Activated naive CD8-positive, alpha-beta T cell treated with anti-CD3 and anti-CD28 coated beads, Interleukin-2, amount 10 ng/mL, durations not matched to agents 7 days and 5 days (primary cell): ENCODE measurements at regions not wholly inside any gene's neighbourhood (a gene's known extent, or its start where the extent isn't known, plus 50 kb on each side); places are given as distances from the start of the nearest gene placed in this dataset.

Experiments used
- ATAC-seq: fragments of 150-1000 bp; cut with Tn5 transposase; one replicate; pipeline ENCODE4 v1.10.0; 2021; ENCODE audit warnings: low read depth, moderate library complexity
- POLR2A ChIA-PET: fragments of 350-600 bp; sonication (Branson Sonifier 250); formaldehyde crosslinking; loops from one replicate; lab custom pipeline; 2021; ENCODE audit warnings: antibody characterized with exemption; lab: Charles Lee
- DNase-seq: peaks from one replicate; pipeline ENCODE4 v3.0.0; 2021
- H3K27ac Mint-ChIP-seq: one replicate; pipeline ENCODE4 v1.8.0; 2022; ENCODE audit warnings: mild to moderate bottlenecking, mixed read lengths
- H3K27me3 Mint-ChIP-seq: one replicate; pipeline ENCODE4 v1.8.0; 2022; ENCODE audit warnings: mild to moderate bottlenecking, moderate library complexity, mixed read lengths
- H3K36me3 Mint-ChIP-seq: one replicate; pipeline ENCODE4 v1.8.0; 2021; ENCODE audit warnings: mild to moderate bottlenecking, mixed read lengths
- H3K4me1 Mint-ChIP-seq: one replicate; pipeline ENCODE4 v1.8.0; 2021; ENCODE audit warnings: mixed read lengths
- H3K4me3 Mint-ChIP-seq: one replicate; pipeline ENCODE4 v1.8.0; 2022; ENCODE audit warnings: mild to moderate bottlenecking, moderate library complexity, mixed read lengths
- H3K9me3 Mint-ChIP-seq: one replicate; pipeline ENCODE4 v1.8.0; 2021; ENCODE audit warnings: mixed read lengths

- Mint-ChIP-seq H3K9me3 (peaks cover 8% of the 10 kb centered on the region), H3K27ac (no peak overlapping the region), H3K4me1 (no peaks in the 10 kb centered on the region), H3K36me3 (no peaks in the 10 kb centered on the region), H3K27me3 (peaks cover 3% of the 10 kb centered on the region), H3K4me3 (no peak overlapping the region)
- DNase-seq (no peak), ATAC-seq (no peak)
- POLR2A ChIA-PET: interaction anchor here (0.7 kb wide), 1 partner anchor 324 kb away, joined by 7 read pairs; no protein-coding TSS in a partner anchor
These were observed 66.5 kb upstream of the EEPD1 start for GRCh38 chr7:36086571-36086970.

- H3K4me3 Mint-ChIP-seq: no peak overlapping the region
- no peak for ATAC-seq
- H3K27ac Mint-ChIP-seq: no peak overlapping the region
- no peaks in the 10 kb centered on the region for H3K27me3 Mint-ChIP-seq
- H3K4me1 Mint-ChIP-seq: no peaks in the 10 kb centered on the region
- POLR2A ChIA-PET: no interaction called here
- peaks cover 8% of the 10 kb centered on the region for H3K9me3 Mint-ChIP-seq
- no peak for DNase-seq
- no peaks in the 10 kb centered on the region for H3K36me3 Mint-ChIP-seq
These were observed 64.5 kb upstream of the EEPD1 start for GRCh38 chr7:36088553-36088952.

DNA sequence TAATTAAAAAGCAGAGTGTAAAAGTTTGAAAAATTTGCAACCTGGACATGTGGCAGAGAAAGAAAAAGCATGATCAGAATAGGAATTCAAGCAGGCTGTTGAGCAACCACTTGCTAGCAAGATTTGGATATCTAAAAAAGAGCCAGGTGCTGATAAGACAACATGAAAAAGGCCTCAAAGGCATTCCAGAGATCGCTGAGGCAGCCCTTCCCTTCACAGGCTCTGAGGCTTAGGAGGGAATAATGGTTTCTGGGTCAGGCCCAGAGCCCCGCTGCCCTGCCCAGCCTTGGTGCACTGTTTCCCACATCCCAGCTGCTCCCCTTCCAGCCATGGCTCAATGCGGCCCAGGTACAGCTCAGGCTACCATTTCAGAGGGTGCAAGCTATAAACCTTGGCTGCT lies 64.1 kb upstream of the EEPD1 start:
- Mint-ChIP-seq H3K9me3 (peaks cover 8% of the 10 kb centered on the region), H3K27me3 (no peaks in the 10 kb centered on the region), H3K4me1 (no peaks in the 10 kb centered on the region), H3K4me3 (no peak overlapping the region), H3K27ac (no peak overlapping the region), H3K36me3 (no peaks in the 10 kb centered on the region)
- no peak for ATAC-seq
- no peak for DNase-seq
- POLR2A ChIA-PET: no interaction called here

DNA sequence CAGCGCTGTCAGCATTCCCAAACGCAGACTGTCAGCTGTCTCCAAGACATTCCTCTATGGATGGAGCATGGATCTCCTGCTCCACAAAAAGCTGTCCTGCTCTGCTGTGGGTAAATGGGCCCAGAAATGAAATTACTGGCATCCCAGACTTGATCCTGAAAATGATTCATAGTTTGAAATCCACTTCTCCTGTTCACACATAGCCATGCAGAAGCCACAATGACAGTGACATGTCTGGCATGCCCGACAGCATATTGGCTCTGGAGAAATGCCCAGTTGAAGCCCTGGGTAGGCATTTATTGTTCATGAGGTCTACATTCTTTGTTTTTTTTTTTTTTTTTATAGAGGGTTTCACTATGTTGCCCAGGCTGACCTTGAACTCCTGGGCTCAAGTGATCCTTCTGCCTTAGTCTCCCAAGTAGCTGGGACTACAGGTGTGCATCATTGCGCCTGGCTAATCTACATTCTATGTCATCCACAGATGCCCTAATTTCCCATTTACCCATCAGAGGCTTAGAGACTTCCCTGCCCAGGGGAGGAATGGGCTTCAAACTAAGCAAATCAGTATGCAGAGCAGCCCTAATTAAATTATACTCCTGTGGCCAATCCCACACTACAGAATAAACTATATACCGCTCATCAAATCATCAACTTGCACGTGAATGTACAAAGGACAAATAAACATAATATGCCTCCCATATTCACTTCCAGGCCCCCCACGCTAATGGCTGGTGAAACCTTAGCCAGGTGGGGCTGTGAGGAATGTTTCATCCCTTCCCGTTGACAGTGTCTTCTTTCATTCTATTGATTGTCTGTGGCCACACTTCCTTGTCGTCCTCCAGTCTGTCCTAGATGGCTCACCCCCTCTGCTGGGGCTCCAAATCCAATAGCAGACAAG lies 61.8 kb upstream of the EEPD1 start:
- Mint-ChIP-seq H3K9me3 (peaks cover 8% of the 10 kb centered on the region), H3K4me1 (no peaks in the 10 kb centered on the region), H3K36me3 (no peaks in the 10 kb centered on the region), H3K27ac (no peak overlapping the region), H3K27me3 (no peaks in the 10 kb centered on the region), H3K4me3 (no peak overlapping the region)
- DNase-seq (no peak), ATAC-seq (no peak)
- POLR2A ChIA-PET: no interaction called here

DNA sequence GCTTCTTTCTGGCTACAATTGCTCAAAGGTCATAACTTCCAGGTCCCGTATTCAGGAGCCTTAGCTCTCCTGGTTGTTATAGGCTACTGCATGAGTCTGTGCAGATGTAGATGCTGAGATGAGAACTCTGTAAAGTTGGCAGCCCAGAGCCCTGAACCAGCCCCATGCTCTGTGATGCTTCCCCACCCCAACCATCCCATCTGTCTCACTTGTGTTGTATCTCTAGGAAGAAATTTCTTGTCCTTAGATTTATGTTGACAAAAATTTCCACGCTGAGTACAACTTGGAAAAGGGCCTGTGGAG lies 61.2 kb upstream of the EEPD1 start:
- ATAC-seq (no peak), DNase-seq (no peak)
- Mint-ChIP-seq H3K27me3 (no peaks in the 10 kb centered on the region), H3K4me3 (no peak overlapping the region), H3K27ac (no peak overlapping the region), H3K36me3 (no peaks in the 10 kb centered on the region), H3K9me3 (peaks cover 8% of the 10 kb centered on the region), H3K4me1 (no peaks in the 10 kb centered on the region)
- POLR2A ChIA-PET: no interaction called here

GRCh38 chr7:36092221-36092771 lies 60.8 kb upstream of the EEPD1 start:
- H3K27ac Mint-ChIP-seq: no peak overlapping the region
- H3K27me3 Mint-ChIP-seq: no peaks in the 10 kb centered on the region
- peaks cover 8% of the 10 kb centered on the region for H3K9me3 Mint-ChIP-seq
- ATAC-seq: no peak
- POLR2A ChIA-PET: no interaction called here
- no peak overlapping the region for H3K4me3 Mint-ChIP-seq
- DNase-seq: no peak
- H3K4me1 Mint-ChIP-seq: no peaks in the 10 kb centered on the region
- no peaks in the 10 kb centered on the region for H3K36me3 Mint-ChIP-seq

- no peaks in the 10 kb centered on the region for H3K27me3 Mint-ChIP-seq
- DNase-seq (no peak), ATAC-seq (no peak)
- no peak overlapping the region for H3K27ac Mint-ChIP-seq
- H3K4me3 Mint-ChIP-seq: no peak overlapping the region
- no peaks in the 10 kb centered on the region for H3K36me3 Mint-ChIP-seq
- no peaks in the 10 kb centered on the region for H3K4me1 Mint-ChIP-seq
- H3K9me3 Mint-ChIP-seq: peaks cover 5% of the 10 kb centered on the region
- POLR2A ChIA-PET: no interaction called here
These were observed 56.5 kb upstream of the EEPD1 start for GRCh38 chr7:36096460-36097095.

GRCh38 chr7:36098096-36098495 lies 55.0 kb upstream of the EEPD1 start:
- no peaks in the 10 kb centered on the region for H3K4me1 Mint-ChIP-seq

DNA sequence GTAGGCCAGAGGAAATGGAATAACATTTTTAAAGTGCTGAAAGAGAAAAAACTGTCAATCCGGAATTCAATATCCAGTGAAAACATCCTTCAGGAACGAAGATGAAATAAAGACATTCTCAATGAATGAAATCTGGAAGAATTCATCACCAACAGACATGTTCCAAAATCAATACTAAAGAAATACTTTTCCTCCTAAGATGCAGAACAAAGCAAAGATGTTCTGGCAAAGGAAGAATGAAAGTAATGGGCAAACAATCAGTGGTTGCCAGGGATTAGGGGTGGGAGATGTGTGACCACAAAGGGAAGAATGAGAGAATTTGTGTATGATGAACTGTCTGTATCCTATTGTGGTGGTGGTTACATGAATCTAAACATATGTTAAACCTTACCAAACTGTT lies 52.8 kb upstream of the EEPD1 start:
- POLR2A ChIA-PET: no interaction called here
- ATAC-seq (no peak), DNase-seq (no peak)
- Mint-ChIP-seq H3K27me3 (peaks cover 2% of the 10 kb centered on the region), H3K36me3 (no peaks in the 10 kb centered on the region), H3K4me3 (no peak overlapping the region), H3K9me3 (peaks cover 5% of the 10 kb centered on the region), H3K27ac (no peak overlapping the region), H3K4me1 (no peaks in the 10 kb centered on the region)

More at GRCh38 chr7:36098096-36098495, 55.0 kb upstream of the EEPD1 start:
- POLR2A ChIA-PET: no interaction called here
- no peaks in the 10 kb centered on the region for H3K36me3 Mint-ChIP-seq
- no peak overlapping the region for H3K4me3 Mint-ChIP-seq
- peaks cover 5% of the 10 kb centered on the region for H3K9me3 Mint-ChIP-seq
- peaks cover 2% of the 10 kb centered on the region for H3K27me3 Mint-ChIP-seq
- no peak overlapping the region for H3K27ac Mint-ChIP-seq
- no peak for DNase-seq
- no peak for ATAC-seq

DNA sequence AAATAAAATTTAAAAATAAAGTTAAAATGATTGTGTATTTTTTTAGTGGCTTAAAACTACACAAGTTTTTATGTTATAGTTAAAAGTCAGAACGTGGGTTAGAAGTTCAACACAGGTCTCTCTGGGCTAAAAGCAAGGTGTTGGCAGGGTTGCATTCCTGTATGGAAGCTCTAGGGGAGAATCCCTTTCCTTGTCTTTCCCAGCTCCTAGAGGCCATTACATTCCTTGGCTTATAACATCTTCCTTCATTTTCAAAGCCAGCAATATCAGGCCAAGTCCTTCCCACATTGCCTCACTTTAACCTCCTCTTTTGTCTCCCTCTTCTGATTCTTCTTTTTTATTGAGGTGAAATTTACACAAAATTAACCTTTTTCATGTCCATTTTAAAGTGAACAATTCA lies 52.4 kb upstream of the EEPD1 start:
- no peak overlapping the region for H3K27ac Mint-ChIP-seq
- no peaks in the 10 kb centered on the region for H3K4me1 Mint-ChIP-seq
- no peaks in the 10 kb centered on the region for H3K36me3 Mint-ChIP-seq
- H3K27me3 Mint-ChIP-seq: peaks cover 2% of the 10 kb centered on the region
- H3K4me3 Mint-ChIP-seq: no peak overlapping the region
- POLR2A ChIA-PET: no interaction called here
- ATAC-seq: no peak
- DNase-seq: no peak
- H3K9me3 Mint-ChIP-seq: peaks cover 5% of the 10 kb centered on the region
